A673 (cell line): ENCODE measurements at regions not wholly inside any gene's neighbourhood (a gene's known extent, or its start where the extent isn't known, plus 50 kb on each side); places are given as distances from the start of the nearest gene placed in this dataset.

Experiments
- BruUV-seq: library from RNA; stranded (reverse); fragments of 400-500 nt; replicated peaks from 2 replicates; lab custom pipeline; 2021; lab: Mats Ljungman, UMichigan
- CTCF ChIA-PET: fragments of 300-600 bp; sonication (Branson Sonifier 250); formaldehyde crosslinking; loops from one replicate; lab custom pipeline; 2022; ENCODE audit warnings: antibody characterized with exemption; lab: Charles Lee
- POLR2A ChIA-PET: fragments of 300-600 bp; sonication (Branson Sonifier 250); formaldehyde crosslinking; loops from one replicate; lab custom pipeline; 2022; ENCODE audit warnings: antibody characterized with exemption; ENCODE audit not compliant: low non-redundant PET; lab: Charles Lee
- DNase-seq: peaks from one replicate; pipeline ENCODE4 v3.0.0-alpha.2; 2015; ENCODE audit warnings: low spot score
- H3K27ac ChIP-seq: fragments of 200-600 bp; sonication (generic); 2 replicates; pipeline ENCODE4 v1.5.1; 2016; ENCODE audit warnings: mixed run types, low read depth, mild to moderate bottlenecking, mixed read lengths, antibody characterized with exemption, low read length; ENCODE audit not compliant: poor library complexity, severe bottlenecking
- H3K27me3 ChIP-seq: fragments of 200-600 bp; sonication (generic); replicated peaks from 2 replicates; pipeline ENCODE4 v1.6.1; 2017; ENCODE audit warnings: mixed run types, low read depth, mild to moderate bottlenecking, mixed read lengths, antibody characterized with exemption, low read length; ENCODE audit not compliant: insufficient read depth, poor library complexity
- H3K36me3 ChIP-seq: fragments of 200-600 bp; sonication (generic); 2 replicates; pipeline ENCODE4 v1.6.1; 2016; ENCODE audit warnings: mixed run types, mild to moderate bottlenecking, mixed read lengths, antibody characterized with exemption, low read length; ENCODE audit not compliant: insufficient read depth, poor library complexity, severe bottlenecking
- H3K4me1 ChIP-seq: fragments of 200-600 bp; sonication (generic); 2 replicates; pipeline ENCODE4 v1.6.1; 2017; ENCODE audit warnings: mixed run types, mild to moderate bottlenecking, mixed read lengths, antibody characterized with exemption, low read length; ENCODE audit not compliant: insufficient read depth, poor library complexity, severe bottlenecking
- H3K4me3 ChIP-seq: fragments of 200-600 bp; sonication (generic); 2 replicates; pipeline ENCODE4 v1.5.1; 2016; ENCODE audit warnings: low read depth, mixed run types, mild to moderate bottlenecking, mixed read lengths, low read length; ENCODE audit not compliant: poor library complexity, severe bottlenecking
- H3K9me3 ChIP-seq: fragments of 200-600 bp; sonication (generic); 2 replicates; pipeline ENCODE4 v1.6.1; 2016; ENCODE audit warnings: mixed run types, low read depth, mild to moderate bottlenecking, mixed read lengths, antibody characterized with exemption, low read length; ENCODE audit not compliant: poor library complexity, severe bottlenecking
- CTCF ChIP-seq: fragments of 300-800, 200-600 bp; sonication (generic); conservative IDR thresholded peaks from 2 replicates; pipeline ENCODE4 v1.5.1; 2017; ENCODE audit warnings: low read depth, mild to moderate bottlenecking, antibody characterized with exemption, low read length, moderate library complexity, mixed read lengths
- EZH2 ChIP-seq: fragments of 200-600 bp; sonication (generic); IDR thresholded peaks from 2 replicates; pipeline ENCODE4 v1.6.1; 2017; ENCODE audit warnings: borderline replicate concordance, low read depth, mild to moderate bottlenecking, mixed read lengths, antibody characterized with exemption, low read length; ENCODE audit not compliant: poor library complexity, severe bottlenecking
- intact Hi-C: fragments of 100-400 bp; cut with micrococcal nuclease; formaldehyde crosslinking; loops from one replicate; pipeline ENCODE4 v1.10.0; 2022; ENCODE audit not compliant: unreplicated experiment

- CTCF ChIA-PET = interaction anchor here (0.7 kb wide), 1 partner anchor 56 kb away, joined by 3 read pairs; no protein-coding TSS in a partner anchor
- Histone ChIP-seq H3K9me3 (peaks cover 6% of the 10 kb centered on the region), H3K4me1 (no peaks in the 10 kb centered on the region), H3K4me3 (no peak overlapping the region), H3K27ac (no peak overlapping the region), H3K36me3 (no peaks in the 10 kb centered on the region), H3K27me3 (no peaks in the 10 kb centered on the region)
- TF ChIP-seq EZH2 (no peak), CTCF (no peak)
- no peak for DNase-seq
- no TSS peak for BruUV-seq
- intact Hi-C loops = no loop called here
- POLR2A ChIA-PET = no interaction called here
These were observed 634.5 kb downstream of the NR2F1-AS1 start for GRCh38 chr5:92946546-92946945.

GRCh38 chr5:92945605-92946097, 635.4 kb downstream of the NR2F1-AS1 start:
- Histone ChIP-seq H3K4me3 (no peak overlapping the region), H3K36me3 (no peaks in the 10 kb centered on the region), H3K4me1 (no peaks in the 10 kb centered on the region), H3K9me3 (peaks cover 6% of the 10 kb centered on the region), H3K27me3 (no peaks in the 10 kb centered on the region), H3K27ac (no peak overlapping the region)
- POLR2A ChIA-PET = no interaction called here
- intact Hi-C loops = no loop called here
- TF ChIP-seq EZH2 (no peak), CTCF (no peak)
- CTCF ChIA-PET = interaction anchor here (0.7 kb wide), 1 partner anchor 55 kb away, joined by 3 read pairs; no protein-coding TSS in a partner anchor
- BruUV-seq = no TSS peak
- no peak for DNase-seq

- H3K27ac ChIP-seq = no peak overlapping the region
- no peaks in the 10 kb centered on the region for H3K27me3 ChIP-seq
- no peaks in the 10 kb centered on the region for H3K4me1 ChIP-seq
- H3K4me3 ChIP-seq = no peak overlapping the region
- ChIA-PET CTCF (no interaction called here), POLR2A (no interaction called here)
- no peak for DNase-seq
- intact Hi-C loops = no loop called here
- H3K36me3 ChIP-seq = no peaks in the 10 kb centered on the region
- TF ChIP-seq EZH2 = no peak
- no peak for TF ChIP-seq CTCF
- H3K9me3 ChIP-seq = peaks cover 6% of the 10 kb centered on the region
- no TSS peak for BruUV-seq
These were observed 636.0 kb downstream of the NR2F1-AS1 start for GRCh38 chr5:92944903-92945604.
